ENCODE measurements at regions not wholly inside any gene's neighbourhood (a gene's known extent, or its start where the extent isn't known, plus 50 kb on each side); places are given as distances from the start of the nearest gene placed in this dataset.

DNA sequence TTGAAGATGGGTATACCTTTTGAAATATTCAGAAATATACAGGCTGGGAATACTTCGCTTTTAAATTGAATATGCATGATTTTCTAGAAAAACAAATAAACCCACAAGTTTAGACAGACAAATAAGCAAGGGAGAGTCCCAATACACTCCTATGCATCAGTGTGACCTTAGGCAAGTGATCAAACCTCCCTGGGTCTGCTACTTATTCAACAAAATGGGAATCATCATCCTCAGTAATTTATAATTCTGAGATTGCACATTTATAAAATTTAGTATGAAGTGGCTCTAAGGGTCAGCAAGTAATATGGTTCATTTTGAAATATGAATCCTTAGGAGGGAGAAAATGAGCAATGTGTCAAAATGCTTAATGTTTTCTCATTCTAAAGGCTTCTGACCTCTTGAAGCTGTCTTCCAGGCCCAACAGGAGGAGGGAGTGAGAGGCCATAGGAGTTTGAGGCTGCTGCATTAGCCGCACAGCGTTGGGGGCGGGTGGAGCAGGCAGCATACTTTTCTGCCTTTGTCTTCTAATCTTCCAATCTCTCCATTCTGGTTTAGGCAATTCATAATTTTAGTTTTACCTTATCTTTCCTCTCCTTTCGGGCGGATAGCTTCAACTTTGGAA, 155.1 kb downstream of the TRIB2 start:
- TF ChIP-seq, protein P1, sequence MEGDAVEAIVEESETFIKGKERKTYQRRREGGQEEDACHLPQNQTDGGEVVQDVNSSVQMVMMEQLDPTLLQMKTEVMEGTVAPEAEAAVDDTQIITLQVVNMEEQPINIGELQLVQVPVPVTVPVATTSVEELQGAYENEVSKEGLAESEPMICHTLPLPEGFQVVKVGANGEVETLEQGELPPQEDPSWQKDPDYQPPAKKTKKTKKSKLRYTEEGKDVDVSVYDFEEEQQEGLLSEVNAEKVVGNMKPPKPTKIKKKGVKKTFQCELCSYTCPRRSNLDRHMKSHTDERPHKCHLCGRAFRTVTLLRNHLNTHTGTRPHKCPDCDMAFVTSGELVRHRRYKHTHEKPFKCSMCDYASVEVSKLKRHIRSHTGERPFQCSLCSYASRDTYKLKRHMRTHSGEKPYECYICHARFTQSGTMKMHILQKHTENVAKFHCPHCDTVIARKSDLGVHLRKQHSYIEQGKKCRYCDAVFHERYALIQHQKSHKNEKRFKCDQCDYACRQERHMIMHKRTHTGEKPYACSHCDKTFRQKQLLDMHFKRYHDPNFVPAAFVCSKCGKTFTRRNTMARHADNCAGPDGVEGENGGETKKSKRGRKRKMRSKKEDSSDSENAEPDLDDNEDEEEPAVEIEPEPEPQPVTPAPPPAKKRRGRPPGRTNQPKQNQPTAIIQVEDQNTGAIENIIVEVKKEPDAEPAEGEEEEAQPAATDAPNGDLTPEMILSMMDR (optimal IDR thresholded peaks at IDR 0.05 in 1 of 3, IDR thresholded peaks at IDR 0.05 in 1 of 3, conservative IDR thresholded peaks at IDR 0.05 in 1 of 3; ENCODE audit: extremely low read depth in 1 of 3, insufficient read depth in 2 of 3, low read length in 3 of 3): no peak
- TF ChIP-seq EZH2 (IDR thresholded peaks at IDR 0.05; ENCODE audit: low read length): no peak
